BJ (cell line): ENCODE measurements at regions not wholly inside any gene's neighbourhood (a gene's known extent, or its start where the extent isn't known, plus 50 kb on each side); places are given as distances from the start of the nearest gene placed in this dataset.

Experiments used
- CTCF ChIA-PET: fragments of 350-600 bp; formaldehyde crosslinking; extraction: SDS; loops from one replicate; lab custom pipeline; 2021; ENCODE audit warnings: antibody characterized with exemption, inconsistent platforms; lab: Yijun Ruan, JAX
- POLR2A ChIA-PET: fragments of 300-600 bp; sonication (Branson Sonifier 250); formaldehyde crosslinking; extraction: SDS; loops from one replicate; lab custom pipeline; 2021; ENCODE audit warnings: antibody characterized with exemption; lab: Charles Lee
- DNase-seq: peaks from one replicate; pipeline ENCODE4 v3.0.0-alpha.2; 2011; ENCODE audit warnings: low read depth
- H3K27me3 ChIP-seq: 2 replicates; pipeline ENCODE4 v1.6.0; 2011; ENCODE audit warnings: low read length; ENCODE audit not compliant: control insufficient read depth, insufficient read depth
- H3K36me3 ChIP-seq: 2 replicates; pipeline ENCODE4 v1.5.1; 2011; ENCODE audit warnings: low read length; ENCODE audit not compliant: control insufficient read depth, insufficient read depth
- H3K4me3 ChIP-seq: 2 replicates; pipeline ENCODE4 v1.5.1; 2011; ENCODE audit warnings: low read depth, mild to moderate bottlenecking, control low read depth, low read length
- TF ChIP-seq, protein P1 (sequence below): IDR thresholded peaks from 2 replicates; pipeline ENCODE4 v1.5.1; 2011; ENCODE audit warnings: low read depth, mild to moderate bottlenecking, control low read depth, inconsistent platforms, low read length, moderate library complexity; ENCODE audit not compliant: insufficient read depth

DNA sequence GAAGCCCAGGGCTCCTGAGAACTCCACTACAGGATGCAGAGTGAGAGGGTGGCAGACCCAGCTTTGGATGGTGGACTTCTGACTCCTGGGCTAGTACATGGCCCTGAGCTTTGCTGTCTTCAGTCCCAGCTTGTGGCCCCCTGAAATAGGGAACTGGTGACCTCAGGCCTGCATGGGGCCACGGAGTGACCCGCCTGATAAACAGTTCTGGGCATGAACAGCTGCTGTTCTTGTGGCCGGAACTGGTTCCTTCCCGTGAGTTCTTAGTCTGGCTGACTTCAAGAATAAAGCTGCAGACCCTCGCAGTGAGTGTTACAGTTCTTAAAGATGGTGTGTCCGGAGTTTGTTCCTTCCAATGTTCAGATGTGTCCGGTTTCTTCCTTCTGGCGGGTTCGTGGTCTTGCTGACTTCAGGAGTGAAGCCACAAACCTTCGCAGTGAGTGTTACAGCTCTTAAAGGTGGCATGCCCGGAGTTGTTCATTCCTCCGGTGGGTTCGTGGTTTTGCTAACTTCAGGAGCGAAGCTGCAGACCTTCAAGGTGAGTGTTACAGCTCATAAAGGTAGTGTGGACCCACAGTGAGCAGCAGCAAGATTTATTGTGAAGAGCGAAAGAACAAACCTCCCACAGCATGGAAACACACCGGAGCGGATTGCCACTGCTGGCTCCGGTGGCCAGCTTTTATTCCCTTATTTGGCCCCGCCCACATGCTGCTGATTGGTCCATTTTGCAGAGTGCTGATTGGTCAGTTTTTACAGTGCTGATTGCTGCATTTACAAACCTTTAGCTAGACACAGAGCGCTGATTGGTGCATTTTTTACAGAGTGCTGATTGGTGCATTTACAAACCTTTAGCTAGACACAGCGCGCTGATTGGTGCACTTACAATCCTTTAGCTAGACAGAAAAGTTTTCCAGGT, 268.0 kb downstream of the ZEB1 start:
- ChIA-PET CTCF (no interaction called here), POLR2A (no interaction called here)
- Histone ChIP-seq H3K27me3 (no peaks in the 10 kb centered on the region), H3K4me3 (no peak overlapping the region), H3K36me3 (no peaks in the 10 kb centered on the region)
- DNase-seq, result no peak
- TF ChIP-seq, protein P1, sequence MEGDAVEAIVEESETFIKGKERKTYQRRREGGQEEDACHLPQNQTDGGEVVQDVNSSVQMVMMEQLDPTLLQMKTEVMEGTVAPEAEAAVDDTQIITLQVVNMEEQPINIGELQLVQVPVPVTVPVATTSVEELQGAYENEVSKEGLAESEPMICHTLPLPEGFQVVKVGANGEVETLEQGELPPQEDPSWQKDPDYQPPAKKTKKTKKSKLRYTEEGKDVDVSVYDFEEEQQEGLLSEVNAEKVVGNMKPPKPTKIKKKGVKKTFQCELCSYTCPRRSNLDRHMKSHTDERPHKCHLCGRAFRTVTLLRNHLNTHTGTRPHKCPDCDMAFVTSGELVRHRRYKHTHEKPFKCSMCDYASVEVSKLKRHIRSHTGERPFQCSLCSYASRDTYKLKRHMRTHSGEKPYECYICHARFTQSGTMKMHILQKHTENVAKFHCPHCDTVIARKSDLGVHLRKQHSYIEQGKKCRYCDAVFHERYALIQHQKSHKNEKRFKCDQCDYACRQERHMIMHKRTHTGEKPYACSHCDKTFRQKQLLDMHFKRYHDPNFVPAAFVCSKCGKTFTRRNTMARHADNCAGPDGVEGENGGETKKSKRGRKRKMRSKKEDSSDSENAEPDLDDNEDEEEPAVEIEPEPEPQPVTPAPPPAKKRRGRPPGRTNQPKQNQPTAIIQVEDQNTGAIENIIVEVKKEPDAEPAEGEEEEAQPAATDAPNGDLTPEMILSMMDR, result no peak

- ChIA-PET CTCF (no interaction called here), POLR2A (no interaction called here)
- Histone ChIP-seq H3K36me3 (no peaks in the 10 kb centered on the region), H3K27me3 (no peaks in the 10 kb centered on the region), H3K4me3 (no peak overlapping the region)
- TF ChIP-seq, protein P1, result no peak
- no peak for DNase-seq
Measured at GRCh38 chr10:31584876-31585275, 265.9 kb downstream of the ZEB1 start.

DNA sequence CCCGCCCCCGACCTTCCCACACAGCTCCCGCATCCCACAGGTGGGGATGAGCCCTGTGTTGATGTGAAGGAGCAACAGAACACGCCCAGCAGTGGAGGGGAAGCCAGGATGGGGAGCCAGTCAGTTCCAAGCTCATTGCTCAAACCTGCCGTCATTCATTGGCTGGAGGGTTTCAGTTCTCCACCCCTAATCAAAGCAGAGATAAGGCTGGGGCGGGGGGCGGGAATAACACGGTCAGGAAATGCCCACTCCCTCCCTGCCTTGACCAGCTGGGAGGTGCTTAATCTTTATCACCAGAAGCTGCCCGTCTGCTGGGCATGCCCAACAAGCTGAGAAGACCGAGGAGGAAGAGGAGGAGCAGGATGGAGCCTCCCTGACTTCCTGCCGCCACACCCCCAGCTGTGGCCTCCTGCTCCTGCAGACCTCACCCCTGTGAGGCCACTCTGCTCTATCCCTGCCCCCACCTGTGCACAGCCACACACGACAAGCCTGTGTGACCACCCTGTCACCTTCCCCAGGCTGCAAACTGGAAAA, 265.1 kb downstream of the ZEB1 start:
- Histone ChIP-seq H3K4me3 (no peak overlapping the region), H3K27me3 (no peaks in the 10 kb centered on the region), H3K36me3 (no peaks in the 10 kb centered on the region)
- no peak for DNase-seq
- ChIA-PET CTCF (interaction anchor here (0.6 kb wide), 2 partner anchors 8 to 116 kb away, joined by 3 read pairs; no protein-coding TSS in a partner anchor), POLR2A (no interaction called here)
- TF ChIP-seq, protein P1, result no peak

DNA sequence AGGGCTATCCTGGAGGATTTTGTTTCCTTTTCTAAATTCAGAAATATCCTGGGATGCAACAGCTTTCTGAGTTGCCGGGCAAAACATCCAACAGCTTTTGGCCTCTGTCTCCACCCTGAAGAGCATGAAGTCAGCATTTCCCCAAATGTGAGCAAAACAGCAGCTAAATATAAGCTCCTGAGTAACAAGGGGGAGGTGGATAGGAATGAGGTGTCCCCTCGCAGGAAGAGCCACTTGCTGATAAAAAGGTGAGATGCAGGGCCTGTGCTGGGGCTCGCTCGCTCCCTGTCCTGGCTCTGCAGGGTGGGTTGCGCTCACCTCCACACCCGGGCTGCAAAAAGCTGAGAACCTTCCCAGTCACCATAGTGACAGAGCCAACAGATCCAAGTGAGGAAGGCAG, 264.3 kb downstream of the ZEB1 start:
- no peak for DNase-seq
- H3K4me3 ChIP-seq, result no peak overlapping the region
- H3K36me3 ChIP-seq, result no peaks in the 10 kb centered on the region
- TF ChIP-seq, protein P1, result no peak
- POLR2A ChIA-PET, result no interaction called here
- CTCF ChIA-PET, result interaction anchor here (1.4 kb wide), 1 partner anchor 14 kb away, joined by 4 read pairs; no protein-coding TSS in a partner anchor
- no peaks in the 10 kb centered on the region for H3K27me3 ChIP-seq

GRCh38 chr10:31582365-31583052, 263.5 kb downstream of the ZEB1 start:
- no peak overlapping the region for H3K4me3 ChIP-seq

More at GRCh38 chr10:31582365-31583052, 263.5 kb downstream of the ZEB1 start:
- ChIA-PET POLR2A (no interaction called here), CTCF (interaction anchor here (1.1 to 1.4 kb wide), 2 partner anchors 8 to 15 kb away, joined by 4 to 6 read pairs; no protein-coding TSS in a partner anchor)
- H3K36me3 ChIP-seq, result no peaks in the 10 kb centered on the region
- TF ChIP-seq, protein P1, result no peak
- no peak for DNase-seq
- H3K27me3 ChIP-seq, result no peaks in the 10 kb centered on the region
